AG04450 (cell line): ENCODE measurements at regions not wholly inside any gene's neighbourhood (a gene's known extent, or its start where the extent isn't known, plus 50 kb on each side); places are given as distances from the start of the nearest gene placed in this dataset.

Experiments
- CTCF ChIA-PET: fragments of 300-600, 350-600 bp; formaldehyde crosslinking; extraction: SDS; loops from one replicate; lab custom pipeline; 2022; ENCODE audit warnings: antibody characterized with exemption, inconsistent platforms; lab: Charles Lee
- POLR2A ChIA-PET: fragments of 350-600 bp; formaldehyde crosslinking; extraction: SDS; loops from one replicate; lab custom pipeline; 2021; ENCODE audit warnings: antibody characterized with exemption, inconsistent platforms; lab: Yijun Ruan, JAX
- DNase-seq: peaks from one replicate; pipeline ENCODE4 v3.0.0-alpha.2; 2011; ENCODE audit warnings: low read depth, low spot score
- H3K27ac ChIP-seq: one replicate; pipeline ENCODE4 v1.5.1; 2012; ENCODE audit warnings: low read depth, low read length, control low read depth
- H3K27me3 ChIP-seq: one replicate; pipeline ENCODE4 v1.6.0; 2012; ENCODE audit warnings: low read length; ENCODE audit not compliant: control insufficient read depth, insufficient read depth
- H3K4me3 ChIP-seq: 2 replicates; pipeline ENCODE4 v1.5.1; 2011; ENCODE audit warnings: mild to moderate bottlenecking, low read depth, low read length, control low read depth
- H3K9me3 ChIP-seq: 2 replicates; pipeline ENCODE4 v1.5.1; 2012; ENCODE audit warnings: low read length; ENCODE audit not compliant: control insufficient read depth, insufficient read depth
- TF ChIP-seq, protein P1 (sequence below): IDR thresholded peaks from 2 replicates; pipeline ENCODE4 v1.5.1; 2011; ENCODE audit warnings: low read depth, low read length, control low read depth, inconsistent platforms

DNA sequence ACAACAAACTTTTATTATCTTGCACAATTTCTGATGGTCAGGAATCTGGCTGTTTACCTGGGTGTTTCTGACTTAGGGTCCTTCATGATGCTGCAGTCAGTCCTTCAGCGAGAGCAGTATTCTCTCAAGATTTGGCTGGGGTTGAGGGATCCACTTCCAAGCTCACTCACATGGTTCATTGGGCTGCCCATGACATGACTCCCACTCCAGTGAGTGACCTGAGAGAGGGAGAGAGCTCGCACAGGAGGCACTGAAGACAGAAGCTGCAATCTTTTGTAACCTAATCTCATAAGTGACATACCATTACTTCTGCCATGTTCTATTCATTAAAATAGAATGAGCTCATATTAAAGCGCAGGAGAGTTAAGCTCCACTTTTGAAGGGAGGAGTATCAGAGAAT lies 212.6 kb downstream of the SPATA31D1 start:
- ChIA-PET POLR2A (no interaction called here), CTCF (no interaction called here)
- Histone ChIP-seq H3K9me3 (no peaks in the 10 kb centered on the region), H3K27me3 (no peaks in the 10 kb centered on the region), H3K4me3 (no peak overlapping the region), H3K27ac (no peak overlapping the region)
- DNase-seq, result no peak
- TF ChIP-seq, protein P1, sequence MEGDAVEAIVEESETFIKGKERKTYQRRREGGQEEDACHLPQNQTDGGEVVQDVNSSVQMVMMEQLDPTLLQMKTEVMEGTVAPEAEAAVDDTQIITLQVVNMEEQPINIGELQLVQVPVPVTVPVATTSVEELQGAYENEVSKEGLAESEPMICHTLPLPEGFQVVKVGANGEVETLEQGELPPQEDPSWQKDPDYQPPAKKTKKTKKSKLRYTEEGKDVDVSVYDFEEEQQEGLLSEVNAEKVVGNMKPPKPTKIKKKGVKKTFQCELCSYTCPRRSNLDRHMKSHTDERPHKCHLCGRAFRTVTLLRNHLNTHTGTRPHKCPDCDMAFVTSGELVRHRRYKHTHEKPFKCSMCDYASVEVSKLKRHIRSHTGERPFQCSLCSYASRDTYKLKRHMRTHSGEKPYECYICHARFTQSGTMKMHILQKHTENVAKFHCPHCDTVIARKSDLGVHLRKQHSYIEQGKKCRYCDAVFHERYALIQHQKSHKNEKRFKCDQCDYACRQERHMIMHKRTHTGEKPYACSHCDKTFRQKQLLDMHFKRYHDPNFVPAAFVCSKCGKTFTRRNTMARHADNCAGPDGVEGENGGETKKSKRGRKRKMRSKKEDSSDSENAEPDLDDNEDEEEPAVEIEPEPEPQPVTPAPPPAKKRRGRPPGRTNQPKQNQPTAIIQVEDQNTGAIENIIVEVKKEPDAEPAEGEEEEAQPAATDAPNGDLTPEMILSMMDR, result no peak

DNA sequence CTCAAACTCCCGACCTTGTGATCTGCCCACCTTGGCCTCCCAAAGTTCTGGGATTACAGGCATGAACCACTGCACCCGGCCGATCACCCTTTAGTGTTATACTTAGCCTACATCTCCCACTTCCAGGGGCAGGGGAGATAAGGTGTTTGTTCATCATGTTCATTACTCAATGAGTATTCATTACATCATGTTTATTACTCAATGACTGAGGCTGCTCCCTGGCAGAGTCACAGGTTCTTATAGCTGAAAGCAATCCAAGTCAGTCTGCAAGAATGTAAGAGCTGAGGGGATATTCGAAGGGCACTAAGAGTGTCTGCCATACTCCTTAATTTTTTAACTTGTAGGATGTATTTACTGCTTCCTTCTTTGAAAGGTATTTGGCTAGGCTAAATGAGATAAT lies 214.2 kb downstream of the SPATA31D1 start:
- no peak overlapping the region for H3K4me3 ChIP-seq
- TF ChIP-seq, protein P1, result no peak
- H3K9me3 ChIP-seq, result no peaks in the 10 kb centered on the region
- DNase-seq, result peak; percentile 29
- ChIA-PET POLR2A (no interaction called here), CTCF (no interaction called here)
- H3K27me3 ChIP-seq, result no peaks in the 10 kb centered on the region
- H3K27ac ChIP-seq, result no peak overlapping the region

DNA sequence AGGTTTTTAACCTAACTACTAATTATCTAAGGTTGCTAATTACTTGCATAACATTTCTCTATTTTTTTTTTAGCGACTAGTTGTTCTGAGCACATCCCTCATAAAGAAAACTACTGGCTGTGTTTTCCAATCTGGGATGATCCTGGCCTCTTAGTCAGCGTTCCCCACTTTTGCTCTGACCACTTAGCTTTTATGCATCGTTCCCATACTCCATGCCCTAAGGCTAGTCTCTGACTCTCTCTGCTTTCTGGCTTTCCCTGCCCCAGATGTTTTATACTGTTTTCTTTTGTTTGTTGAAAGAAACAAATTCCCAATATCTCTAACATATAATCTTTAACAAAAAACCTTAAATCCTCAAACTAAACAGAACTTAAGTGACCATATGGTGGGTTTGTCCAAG lies 217.9 kb downstream of the SPATA31D1 start:
- Histone ChIP-seq H3K9me3 (no peaks in the 10 kb centered on the region), H3K27ac (no peak overlapping the region), H3K4me3 (no peak overlapping the region), H3K27me3 (no peaks in the 10 kb centered on the region)
- CTCF ChIA-PET, result interaction anchor here (0.5 kb wide), 1 partner anchor 63 kb away, joined by 3 read pairs; no protein-coding TSS in a partner anchor
- no peak for DNase-seq
- TF ChIP-seq, protein P1, result no peak
- POLR2A ChIA-PET, result no interaction called here

DNA sequence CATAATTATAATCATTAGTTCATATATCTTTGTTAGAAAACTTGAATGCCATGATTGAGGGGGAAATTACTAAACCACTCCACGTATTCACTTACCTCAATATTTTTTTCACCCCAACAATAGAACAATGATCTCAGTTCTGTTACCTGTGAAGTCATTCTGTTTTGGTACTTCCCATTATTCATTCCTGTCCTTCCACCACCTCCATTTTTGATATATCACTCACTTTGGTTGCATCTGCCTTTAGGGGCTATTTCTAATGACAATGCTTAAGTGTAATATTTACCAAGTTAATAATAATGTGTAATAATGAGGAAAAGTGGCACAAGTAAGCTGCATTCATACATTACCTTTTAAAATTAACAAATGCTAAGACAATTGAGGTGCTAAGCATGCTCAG lies 218.4 kb downstream of the SPATA31D1 start:
- ChIA-PET CTCF (no interaction called here), POLR2A (no interaction called here)
- H3K4me3 ChIP-seq, result no peak overlapping the region
- no peak for DNase-seq
- TF ChIP-seq, protein P1, result no peak
- no peaks in the 10 kb centered on the region for H3K27me3 ChIP-seq
- no peak overlapping the region for H3K27ac ChIP-seq
- no peaks in the 10 kb centered on the region for H3K9me3 ChIP-seq

DNA sequence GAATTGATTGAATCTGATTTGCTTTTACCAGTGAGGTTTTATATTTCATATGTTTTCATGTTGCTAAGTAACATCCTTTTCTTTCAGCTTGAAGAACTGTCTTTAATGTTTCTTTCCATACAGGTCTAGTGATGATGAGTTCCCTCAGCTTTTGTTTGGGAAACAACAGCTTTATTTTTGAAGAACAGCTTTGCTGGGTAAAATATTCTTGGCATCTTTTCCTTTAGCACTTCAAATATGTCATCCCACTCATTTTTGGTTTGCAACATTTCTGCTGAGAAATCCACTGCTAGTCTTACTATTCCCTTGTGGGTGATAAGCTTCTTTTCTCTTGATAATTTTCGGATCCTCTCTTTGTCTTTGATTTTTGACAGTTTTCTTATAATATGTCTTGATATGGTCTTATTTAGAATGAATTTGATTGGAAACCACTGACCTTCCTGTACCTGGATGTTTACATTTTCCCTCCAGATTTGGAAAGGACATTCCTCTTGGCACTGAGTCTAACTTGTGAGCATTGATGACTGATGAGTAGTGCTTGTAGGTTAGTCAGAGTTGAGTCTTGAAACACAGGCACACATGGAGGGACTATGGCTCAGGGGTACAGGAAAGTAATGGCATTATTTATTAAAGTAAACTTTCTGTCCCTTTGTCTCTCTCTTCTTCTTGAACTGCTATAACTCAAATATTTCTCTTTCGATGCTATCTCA lies 220.3 kb downstream of the SPATA31D1 start:
- H3K27me3 ChIP-seq, result no peaks in the 10 kb centered on the region
- POLR2A ChIA-PET, result no interaction called here

More for the DNA sequence above, 220.3 kb downstream of the SPATA31D1 start:
- Histone ChIP-seq H3K27ac (no peak overlapping the region), H3K9me3 (no peaks in the 10 kb centered on the region), H3K4me3 (no peak overlapping the region)
- CTCF ChIA-PET, result no interaction called here
- TF ChIP-seq, protein P1, result no peak
- DNase-seq, result no peak
